Thoracic aorta (tissue), 2 donors: ENCODE measurements at regions not wholly inside any gene's neighbourhood (a gene's known extent, or its start where the extent isn't known, plus 50 kb on each side); places are given as distances from the start of the nearest gene placed in this dataset.

ENCODE experiments used
- ATAC-seq: fragments of 150-250 bp; one replicate; pipeline ENCODE4 v1.8.0; 2017; ENCODE audit warnings: low read depth; ENCODE audit not compliant: insufficient number of reproducible peaks, low FRiP score
- DNase-seq: peaks from one replicate; pipeline ENCODE4 v3.0.0-alpha.2; 2020; ENCODE audit warnings: low spot score
- H3K27ac ChIP-seq, 2 donors: fragments of 200-600 bp; sonication (generic); 1 replicate in 1 of 2; 2 replicates in 1 of 2; pipeline ENCODE4 v1.5.1; 2016; ENCODE audit warnings: mild to moderate bottlenecking in 2 of 2, moderate library complexity in 2 of 2
- H3K27me3 ChIP-seq: fragments of 200-600 bp; sonication (generic); replicated peaks from 2 replicates; pipeline ENCODE4 v1.6.0; 2016; ENCODE audit warnings: mild to moderate bottlenecking; ENCODE audit not compliant: insufficient read depth
- H3K36me3 ChIP-seq: fragments of 200-600 bp; sonication (generic); one replicate; pipeline ENCODE4 v1.5.1; 2016
- H3K4me1 ChIP-seq, 2 donors: fragments of 200-600 bp; sonication (generic); 1 replicate in 1 of 2; 2 replicates in 1 of 2; pipeline versions ENCODE4 v1.5.1 to v1.6.0; 2016; ENCODE audit warnings: low read depth in 2 of 2, mild to moderate bottlenecking in 1 of 2; ENCODE audit not compliant: control insufficient read depth in 1 of 2
- H3K4me3 ChIP-seq: fragments of 200-600 bp; sonication (generic); 2 replicates; pipeline ENCODE4 v1.5.1; 2016; ENCODE audit warnings: mild to moderate bottlenecking
- H3K9me3 ChIP-seq: fragments of 200-600 bp; sonication (generic); 2 replicates; pipeline ENCODE4 v1.5.1; 2016
- CTCF ChIP-seq: fragments of 200-600 bp; sonication (generic); IDR thresholded peaks from one replicate; pipeline ENCODE4 v1.5.1; 2019; ENCODE audit warnings: antibody characterized with exemption

- no peak for ATAC-seq
- H3K4me3 ChIP-seq, result no peak overlapping the region
- no peak overlapping the region for H3K27ac ChIP-seq
- no peaks in the 10 kb centered on the region for H3K27me3 ChIP-seq
- TF ChIP-seq CTCF, result no peak
- H3K36me3 ChIP-seq, result no peaks in the 10 kb centered on the region
- DNase-seq, result no peak
- H3K9me3 ChIP-seq, result no peaks in the 10 kb centered on the region
- no peaks in the 10 kb centered on the region for H3K4me1 ChIP-seq
Measured at GRCh38 chr18:4842751-4843150, 354.3 kb downstream of the AKAIN1 start.

DNA sequence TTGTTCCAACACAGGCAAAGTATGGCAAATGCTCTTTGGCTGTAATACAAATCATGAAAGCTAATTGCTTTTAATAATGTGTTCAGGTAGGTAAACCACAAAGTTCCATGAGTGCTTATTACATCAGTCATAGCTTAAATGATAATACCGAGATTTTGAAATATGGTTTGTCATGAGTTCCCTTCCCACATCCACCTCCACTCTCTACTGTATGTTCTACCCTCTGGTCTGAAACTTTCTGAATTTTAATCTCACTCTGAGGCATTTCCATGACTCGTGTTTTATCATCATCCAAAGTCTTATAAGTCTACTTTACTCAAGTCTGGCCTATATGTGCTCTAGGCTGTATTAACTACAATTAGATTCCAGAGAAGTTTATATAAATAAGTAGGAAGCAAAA lies 354.8 kb downstream of the AKAIN1 start:
- TF ChIP-seq CTCF, result no peak
- Histone ChIP-seq H3K36me3 (no peaks in the 10 kb centered on the region), H3K27ac (no peak overlapping the region), H3K27me3 (no peaks in the 10 kb centered on the region), H3K9me3 (no peaks in the 10 kb centered on the region), H3K4me1 (no peaks in the 10 kb centered on the region), H3K4me3 (no peak overlapping the region)
- ATAC-seq, result no peak
- DNase-seq, result no peak

DNA sequence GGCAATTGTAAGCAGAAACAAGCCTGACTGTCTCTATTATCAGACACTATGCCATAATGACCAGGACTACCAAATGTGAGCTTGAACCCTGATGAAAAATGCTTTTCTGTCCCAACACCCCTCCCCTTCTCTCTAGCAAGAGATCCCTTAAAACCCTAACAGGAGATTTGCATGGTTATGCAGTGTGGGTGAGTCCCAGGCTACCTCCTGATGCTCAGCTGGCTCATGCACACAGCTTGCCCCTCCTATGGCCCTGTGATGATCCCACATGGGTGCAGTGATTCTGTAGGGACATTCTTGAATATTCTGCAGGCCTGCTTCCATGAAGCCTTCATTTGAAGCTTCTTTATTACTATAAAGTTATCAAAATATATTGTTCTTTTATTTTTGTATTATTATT lies 357.4 kb downstream of the AKAIN1 start:
- H3K9me3 ChIP-seq, result no peaks in the 10 kb centered on the region
- ATAC-seq (no peak), DNase-seq (no peak)
- H3K4me3 ChIP-seq, result no peak overlapping the region
- H3K36me3 ChIP-seq, result no peaks in the 10 kb centered on the region
- TF ChIP-seq CTCF, result no peak
- H3K27me3 ChIP-seq, result no peaks in the 10 kb centered on the region
- H3K4me1 ChIP-seq, result no peaks in the 10 kb centered on the region
- H3K27ac ChIP-seq, result no peak overlapping the region

DNA sequence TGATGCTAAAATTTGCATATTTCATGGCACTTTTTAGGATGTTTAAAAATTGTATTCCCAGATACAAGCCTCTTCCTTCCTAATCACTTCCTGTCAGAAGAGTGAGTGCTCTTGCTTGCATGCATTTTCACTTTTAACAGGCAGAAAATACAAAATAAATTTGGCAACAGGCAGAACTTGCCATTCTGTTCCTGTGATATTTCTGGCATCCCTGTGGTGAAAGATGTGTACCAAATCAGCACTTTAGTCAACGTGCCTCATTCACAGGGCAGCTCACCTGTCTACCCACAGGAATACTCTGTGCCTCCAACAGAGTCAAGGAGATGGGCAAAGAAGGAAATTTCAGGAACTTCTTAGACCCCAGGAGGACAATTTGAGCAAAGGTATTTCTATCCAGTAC lies 360.9 kb downstream of the AKAIN1 start:
- Histone ChIP-seq H3K4me3 (no peak overlapping the region), H3K27me3 (no peaks in the 10 kb centered on the region), H3K4me1 (no peaks in the 10 kb centered on the region), H3K9me3 (no peaks in the 10 kb centered on the region), H3K36me3 (no peaks in the 10 kb centered on the region), H3K27ac (no peak overlapping the region)
- DNase-seq (no peak), ATAC-seq (no peak)
- TF ChIP-seq CTCF, result no peak

DNA sequence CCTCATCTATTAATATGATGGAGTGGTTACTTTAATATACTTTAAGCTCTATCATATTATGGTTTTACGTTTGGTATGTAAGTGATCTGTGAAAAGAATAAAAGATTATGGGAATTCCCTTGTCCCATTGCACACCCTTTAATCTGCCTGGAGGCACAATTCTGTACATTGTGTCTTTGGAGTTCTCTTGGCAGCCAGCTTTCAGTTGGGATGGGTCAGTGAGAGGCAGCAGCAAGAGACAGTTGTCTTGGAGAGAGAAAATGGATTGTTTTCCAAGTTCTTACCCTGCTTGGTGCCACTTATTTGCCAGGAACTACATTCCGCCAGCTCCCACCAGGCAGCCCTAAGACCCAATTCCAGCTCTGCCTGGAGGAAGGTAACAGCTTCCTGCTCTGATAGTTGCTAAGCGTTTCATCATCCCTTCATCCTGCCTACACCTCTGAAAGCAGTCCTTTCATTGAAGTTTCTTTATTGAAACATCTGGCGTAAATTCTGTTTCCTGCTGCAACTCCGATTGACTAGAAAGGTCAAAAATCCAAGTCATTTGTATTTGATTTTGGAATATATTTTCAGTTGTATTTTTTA lies 365.2 kb downstream of the AKAIN1 start:
- H3K27ac ChIP-seq, result no peak overlapping the region
- ATAC-seq, result no peak
- H3K9me3 ChIP-seq, result no peaks in the 10 kb centered on the region
- no peak for DNase-seq
- no peaks in the 10 kb centered on the region for H3K4me1 ChIP-seq
- H3K4me3 ChIP-seq, result no peak overlapping the region
- H3K27me3 ChIP-seq, result no peaks in the 10 kb centered on the region
- TF ChIP-seq CTCF, result no peak
- H3K36me3 ChIP-seq, result no peaks in the 10 kb centered on the region
